CD14-positive monocyte (primary cell): ENCODE measurements at regions not wholly inside any gene's neighbourhood (a gene's known extent, or its start where the extent isn't known, plus 50 kb on each side); places are given as distances from the start of the nearest gene placed in this dataset.

ENCODE experiments used
- DNase-seq, 3 donors: peaks; one replicate each; pipeline ENCODE4 v3.0.0-alpha.2; 2011 to 2022
- H2AFZ ChIP-seq: 2 replicates; pipeline ENCODE4 v1.6.0; 2012; ENCODE audit warnings: mild to moderate bottlenecking, low read depth, low read length, inconsistent platforms; ENCODE audit not compliant: insufficient read depth, poor library complexity, severe bottlenecking
- H3K27ac ChIP-seq, 2 donors: 1 replicate in 1 of 2; 2 replicates in 1 of 2; pipeline ENCODE4 v1.5.1; 2012 to 2013; ENCODE audit warnings: low read length in 2 of 2, control low read depth in 1 of 2, inconsistent platforms in 1 of 2, low read depth in 1 of 2, mild to moderate bottlenecking in 1 of 2
- H3K27me3 ChIP-seq, 2 donors: one replicate each; pipeline versions ENCODE4 v1.6.0 to v1.6.1; 2011 to 2013; ENCODE audit warnings: low read length in 2 of 2; ENCODE audit not compliant: control insufficient read depth in 2 of 2, insufficient read depth in 2 of 2
- H3K36me3 ChIP-seq, 2 donors: replicated peaks in 1 of 2; 1 replicate in 1 of 2; 2 replicates in 1 of 2; pipeline versions ENCODE4 v1.5.1 to v1.6.1; 2012 to 2013; ENCODE audit warnings: low read length in 2 of 2, control low read depth in 1 of 2, inconsistent platforms in 1 of 2, mild to moderate bottlenecking in 1 of 2; ENCODE audit not compliant: insufficient read depth in 2 of 2, control insufficient read depth in 1 of 2
- H3K4me1 ChIP-seq, 2 donors: 1 replicate in 1 of 2; 2 replicates in 1 of 2; pipeline versions ENCODE4 v1.5.1 to v1.6.1; 2012 to 2013; ENCODE audit warnings: low read length in 2 of 2, control low read depth in 1 of 2, inconsistent platforms in 1 of 2, mild to moderate bottlenecking in 1 of 2, moderate library complexity in 1 of 2; ENCODE audit not compliant: insufficient read depth in 2 of 2, control insufficient read depth in 1 of 2
- H3K4me2 ChIP-seq: replicated peaks from 2 replicates; pipeline ENCODE3; 2012; ENCODE audit warnings: low read length, moderate library complexity, mild to moderate bottlenecking; ENCODE audit not compliant: poor library complexity, severe bottlenecking; ENCODE audit errors: extremely low read depth
- H3K4me3 ChIP-seq, 3 experiments: fragments of 200-600 bp in 1 of 3; sonication (generic) in 1 of 3; replicated peaks in 1 of 3; 1 replicate in 2 of 3; 2 replicates in 1 of 3; pipeline ENCODE4 v1.5.1; 2011 to 2013; ENCODE audit warnings: low read length in 3 of 3, mild to moderate bottlenecking in 3 of 3, control low read depth in 2 of 3, low read depth in 2 of 3, inconsistent platforms in 1 of 3, moderate library complexity in 1 of 3
- H3K79me2 ChIP-seq: 2 replicates; pipeline ENCODE4 v1.6.0; 2012; ENCODE audit warnings: mild to moderate bottlenecking, control low read depth, inconsistent platforms, low read length, moderate library complexity; ENCODE audit not compliant: insufficient read depth
- H3K9ac ChIP-seq: 2 replicates; pipeline ENCODE4 v1.6.0; 2017; ENCODE audit warnings: low read length, mild to moderate bottlenecking; ENCODE audit not compliant: insufficient read depth, poor library complexity, severe bottlenecking
- H3K9me3 ChIP-seq, 2 donors: replicated peaks in 1 of 2; 1 replicate in 1 of 2; 2 replicates in 1 of 2; pipeline versions ENCODE4 v1.5.1 to v1.6.1; 2012 to 2013; ENCODE audit warnings: low read length in 2 of 2, control low read depth in 1 of 2; ENCODE audit not compliant: control insufficient read depth in 1 of 2, insufficient read depth in 1 of 2
- H4K20me1 ChIP-seq: 2 replicates; pipeline ENCODE4 v1.6.0; 2012; ENCODE audit warnings: mild to moderate bottlenecking, low read length, control low read depth, moderate library complexity; ENCODE audit not compliant: insufficient read depth
- H3K27ac Mint-ChIP-seq, 7 donors: one replicate each; pipeline ENCODE4 v1.8.0; 2020; ENCODE audit warnings: mild to moderate bottlenecking in 7 of 7, mixed read lengths in 7 of 7, moderate library complexity in 6 of 7, inconsistent platforms in 2 of 7
- H3K27me3 Mint-ChIP-seq, 3 donors: one replicate each; pipeline ENCODE4 v1.8.0; 2021 to 2022; ENCODE audit warnings: low read depth in 3 of 3, mild to moderate bottlenecking in 3 of 3, mixed read lengths in 3 of 3, moderate library complexity in 3 of 3, inconsistent platforms in 1 of 3
- H3K36me3 Mint-ChIP-seq, 2 donors: one replicate each; pipeline ENCODE4 v1.8.0; 2020; ENCODE audit warnings: mixed read lengths in 2 of 2, inconsistent platforms in 1 of 2, mild to moderate bottlenecking in 1 of 2
- H3K4me1 Mint-ChIP-seq: one replicate; pipeline ENCODE4 v1.8.0; 2020; ENCODE audit warnings: mild to moderate bottlenecking, mixed read lengths
- H3K4me3 Mint-ChIP-seq, 2 donors: one replicate each; pipeline ENCODE4 v1.8.0; 2020; ENCODE audit warnings: mild to moderate bottlenecking in 2 of 2, mixed read lengths in 2 of 2, moderate library complexity in 1 of 2
- H3K9me3 Mint-ChIP-seq, 7 donors: one replicate each; pipeline ENCODE4 v1.8.0; 2020 to 2022; ENCODE audit warnings: mixed read lengths in 7 of 7, mild to moderate bottlenecking in 6 of 7, moderate library complexity in 6 of 7, inconsistent platforms in 2 of 7
- CTCF ChIP-seq: fragments of 200-600 bp; IDR thresholded peaks from one replicate; pipeline ENCODE4 v1.8.0; 2022; ENCODE audit warnings: antibody characterized with exemption, mild to moderate bottlenecking
- WGBS: methylation state at CpG from one replicate; pipeline ENCODE4 v1.1.5; 2013; ENCODE audit warnings: missing lambda C conversion rate; ENCODE audit not compliant: insufficient coverage; 5-methylcytosine and 5-hydroxymethylcytosine counted together
- intact Hi-C, 2 donors: fragments of 100-400 bp; cut with micrococcal nuclease; formaldehyde crosslinking; loops; one replicate each; pipeline versions ENCODE4 v1.15.0 to v1.15.1; 2023

GRCh38 chr13:84430015-84430414 is 547.7 kb upstream of the SLITRK1 start:
- H3K27ac Mint-ChIP-seq: no peak overlapping the region
- Histone ChIP-seq H4K20me1 (no peaks in the 10 kb centered on the region), H3K79me2 (no peaks in the 10 kb centered on the region), H3K9ac (no peak overlapping the region), H3K4me2 (no peak overlapping the region), H3K4me3 (no peak overlapping the region), H3K36me3 (no peaks in the 10 kb centered on the region), H3K27ac (no peak overlapping the region), H3K27me3 (no peaks in the 10 kb centered on the region), H2AFZ (no peak overlapping the region), H3K4me1 (no peaks in the 10 kb centered on the region), H3K9me3 (peaks cover 0 to 6% of the 10 kb centered on the region in 2 donors)
- H3K27me3 Mint-ChIP-seq: peaks cover 0 to 2% (median 0%) of the 10 kb centered on the region in 3 donors
- H3K36me3 Mint-ChIP-seq: no peaks in the 10 kb centered on the region
- no peaks in the 10 kb centered on the region for H3K4me1 Mint-ChIP-seq
- H3K4me3 Mint-ChIP-seq: no peak overlapping the region
- TF ChIP-seq CTCF: no peak
- intact Hi-C loops: no loop called here
- WGBS: no CpG with 5 or more reads among the region's 2 CpGs
- DNase-seq: no peak
- peaks cover 0 to 6% (median 4%) of the 10 kb centered on the region in 7 donors for H3K9me3 Mint-ChIP-seq

- Histone ChIP-seq H3K27ac (no peak overlapping the region), H3K9ac (no peak overlapping the region), H2AFZ (no peak overlapping the region), H3K4me2 (no peak overlapping the region), H3K4me1 (no peaks in the 10 kb centered on the region), H3K79me2 (no peaks in the 10 kb centered on the region), H4K20me1 (no peaks in the 10 kb centered on the region), H3K36me3 (no peaks in the 10 kb centered on the region), H3K27me3 (no peaks in the 10 kb centered on the region), H3K4me3 (no peak overlapping the region), H3K9me3 (peaks cover 20 to 27% of the 10 kb centered on the region in 2 donors)
- H3K27me3 Mint-ChIP-seq: no peaks in the 10 kb centered on the region
- H3K4me3 Mint-ChIP-seq: no peak overlapping the region
- H3K4me1 Mint-ChIP-seq: no peaks in the 10 kb centered on the region
- H3K27ac Mint-ChIP-seq: no peak overlapping the region
- TF ChIP-seq CTCF: no peak
- H3K36me3 Mint-ChIP-seq: no peaks in the 10 kb centered on the region
- 41% methylated on average over 2 of the region's 3 CpGs for WGBS
- DNase-seq: no peak
- peaks cover 3 to 13% (median 7%) of the 10 kb centered on the region in 7 donors for H3K9me3 Mint-ChIP-seq
- intact Hi-C loops: no loop called here
Observed at GRCh38 chr13:84418041-84418440, 535.8 kb upstream of the SLITRK1 start.
